ENCODE measurements at regions not wholly inside any gene's neighbourhood (a gene's known extent, or its start where the extent isn't known, plus 50 kb on each side); places are given as distances from the start of the nearest gene placed in this dataset.

- no peak for FAIRE-seq
- TF ChIP-seq JUN (IDR thresholded peaks at IDR 0.05) (no peak), POLR2A (IDR thresholded peaks at IDR 0.05; ENCODE audit: low read length) (no peak), RFX5 (IDR thresholded peaks at IDR 0.05) (no peak), KDM5A (IDR thresholded peaks at IDR 0.05) (no peak), MYC (IDR thresholded peaks at IDR 0.05; ENCODE audit: borderline replicate concordance, low read length) (no peak), HEYL (CRISPR knock-in tag; IDR thresholded peaks at IDR 0.05) (no peak)
- DNase-seq (ENCODE audit: low read depth in 1 of 2, low spot score in 1 of 2), result no peak
- no peak overlapping the region for H3K4me2 ChIP-seq
- no peaks in the 10 kb centered on the region for H3K4me1 ChIP-seq
- ATAC-seq, result no peak
- H3K9me3 ChIP-seq, result no peaks in the 10 kb centered on the region
- H3K27ac ChIP-seq, result no peak overlapping the region
- POLR2A ChIA-PET, result no interaction called here
- CTCF ChIA-PET, result no interaction called here
- 39% methylated on average over 6 of the region's 6 CpGs for WGBS (ENCODE audit: missing lambda C conversion rate)
- H3K4me3 ChIP-seq, result no peak overlapping the region
Measured at GRCh38 chrX:8244301-8244700, 73.2 kb upstream of the VCX2 start.

DNA sequence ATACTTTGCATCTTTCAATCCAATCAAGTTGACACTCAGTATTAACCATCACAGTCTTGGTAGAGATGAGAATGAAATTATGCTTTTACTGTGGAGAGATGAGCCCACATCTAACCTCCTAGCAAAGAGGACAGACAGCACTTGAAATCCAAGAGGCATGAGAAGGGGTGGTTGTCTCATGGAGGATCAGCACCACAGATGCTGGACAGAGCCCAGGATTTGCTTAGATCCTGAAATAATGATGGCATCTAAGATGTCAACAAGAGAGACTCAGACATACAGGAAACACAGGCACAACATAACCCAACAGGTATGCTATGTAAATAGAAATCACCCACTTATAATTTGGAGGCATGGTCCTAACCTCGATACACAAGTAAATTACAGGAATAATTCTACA is 74.3 kb upstream of the VCX2 start:
- no peak for FAIRE-seq
- TF ChIP-seq CBX2 (IDR thresholded peaks at IDR 0.05; ENCODE audit: borderline replicate concordance, low read depth) (no peak), MYC (IDR thresholded peaks at IDR 0.05; ENCODE audit: borderline replicate concordance, low read length) (no peak), CEBPB (IDR thresholded peaks at IDR 0.05) (no peak), MAZ (IDR thresholded peaks at IDR 0.05; ENCODE audit: borderline replicate concordance, low read depth, low read length) (no peak), TP53 (CRISPR knock-in tag; IDR thresholded peaks at IDR 0.05) (no peak), BHLHE40 (IDR thresholded peaks at IDR 0.05; ENCODE audit: low read depth, low read length) (no peak), CHD4 (IDR thresholded peaks at IDR 0.05; ENCODE audit: borderline replicate concordance) (no peak), NFE2L2 (conservative IDR thresholded peaks at IDR 0.05; ENCODE audit: low read length) (no peak), USF2 (IDR thresholded peaks at IDR 0.05) (no peak), RFX5 (IDR thresholded peaks at IDR 0.05) (no peak), SREBF2 (IDR thresholded peaks at IDR 0.05) (no peak), HEYL (CRISPR knock-in tag; IDR thresholded peaks at IDR 0.05) (no peak)
- TF ChIP-seq, protein P1, sequence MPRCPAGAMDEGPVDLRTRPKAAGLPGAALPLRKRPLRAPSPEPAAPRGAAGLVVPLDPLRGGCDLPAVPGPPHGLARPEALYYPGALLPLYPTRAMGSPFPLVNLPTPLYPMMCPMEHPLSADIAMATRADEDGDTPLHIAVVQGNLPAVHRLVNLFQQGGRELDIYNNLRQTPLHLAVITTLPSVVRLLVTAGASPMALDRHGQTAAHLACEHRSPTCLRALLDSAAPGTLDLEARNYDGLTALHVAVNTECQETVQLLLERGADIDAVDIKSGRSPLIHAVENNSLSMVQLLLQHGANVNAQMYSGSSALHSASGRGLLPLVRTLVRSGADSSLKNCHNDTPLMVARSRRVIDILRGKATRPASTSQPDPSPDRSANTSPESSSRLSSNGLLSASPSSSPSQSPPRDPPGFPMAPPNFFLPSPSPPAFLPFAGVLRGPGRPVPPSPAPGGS (IDR thresholded peaks at IDR 0.05), result no peak
- TF ChIP-seq, protein P2, sequence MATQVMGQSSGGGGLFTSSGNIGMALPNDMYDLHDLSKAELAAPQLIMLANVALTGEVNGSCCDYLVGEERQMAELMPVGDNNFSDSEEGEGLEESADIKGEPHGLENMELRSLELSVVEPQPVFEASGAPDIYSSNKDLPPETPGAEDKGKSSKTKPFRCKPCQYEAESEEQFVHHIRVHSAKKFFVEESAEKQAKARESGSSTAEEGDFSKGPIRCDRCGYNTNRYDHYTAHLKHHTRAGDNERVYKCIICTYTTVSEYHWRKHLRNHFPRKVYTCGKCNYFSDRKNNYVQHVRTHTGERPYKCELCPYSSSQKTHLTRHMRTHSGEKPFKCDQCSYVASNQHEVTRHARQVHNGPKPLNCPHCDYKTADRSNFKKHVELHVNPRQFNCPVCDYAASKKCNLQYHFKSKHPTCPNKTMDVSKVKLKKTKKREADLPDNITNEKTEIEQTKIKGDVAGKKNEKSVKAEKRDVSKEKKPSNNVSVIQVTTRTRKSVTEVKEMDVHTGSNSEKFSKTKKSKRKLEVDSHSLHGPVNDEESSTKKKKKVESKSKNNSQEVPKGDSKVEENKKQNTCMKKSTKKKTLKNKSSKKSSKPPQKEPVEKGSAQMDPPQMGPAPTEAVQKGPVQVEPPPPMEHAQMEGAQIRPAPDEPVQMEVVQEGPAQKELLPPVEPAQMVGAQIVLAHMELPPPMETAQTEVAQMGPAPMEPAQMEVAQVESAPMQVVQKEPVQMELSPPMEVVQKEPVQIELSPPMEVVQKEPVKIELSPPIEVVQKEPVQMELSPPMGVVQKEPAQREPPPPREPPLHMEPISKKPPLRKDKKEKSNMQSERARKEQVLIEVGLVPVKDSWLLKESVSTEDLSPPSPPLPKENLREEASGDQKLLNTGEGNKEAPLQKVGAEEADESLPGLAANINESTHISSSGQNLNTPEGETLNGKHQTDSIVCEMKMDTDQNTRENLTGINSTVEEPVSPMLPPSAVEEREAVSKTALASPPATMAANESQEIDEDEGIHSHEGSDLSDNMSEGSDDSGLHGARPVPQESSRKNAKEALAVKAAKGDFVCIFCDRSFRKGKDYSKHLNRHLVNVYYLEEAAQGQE (IDR thresholded peaks at IDR 0.05), result no peak
- TF ChIP-seq, protein P3, sequence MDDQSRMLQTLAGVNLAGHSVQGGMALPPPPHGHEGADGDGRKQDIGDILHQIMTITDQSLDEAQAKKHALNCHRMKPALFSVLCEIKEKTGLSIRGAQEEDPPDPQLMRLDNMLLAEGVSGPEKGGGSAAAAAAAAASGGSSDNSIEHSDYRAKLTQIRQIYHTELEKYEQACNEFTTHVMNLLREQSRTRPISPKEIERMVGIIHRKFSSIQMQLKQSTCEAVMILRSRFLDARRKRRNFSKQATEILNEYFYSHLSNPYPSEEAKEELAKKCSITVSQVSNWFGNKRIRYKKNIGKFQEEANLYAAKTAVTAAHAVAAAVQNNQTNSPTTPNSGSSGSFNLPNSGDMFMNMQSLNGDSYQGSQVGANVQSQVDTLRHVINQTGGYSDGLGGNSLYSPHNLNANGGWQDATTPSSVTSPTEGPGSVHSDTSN (IDR thresholded peaks at IDR 0.05), result no peak
- TF ChIP-seq, protein P4, sequence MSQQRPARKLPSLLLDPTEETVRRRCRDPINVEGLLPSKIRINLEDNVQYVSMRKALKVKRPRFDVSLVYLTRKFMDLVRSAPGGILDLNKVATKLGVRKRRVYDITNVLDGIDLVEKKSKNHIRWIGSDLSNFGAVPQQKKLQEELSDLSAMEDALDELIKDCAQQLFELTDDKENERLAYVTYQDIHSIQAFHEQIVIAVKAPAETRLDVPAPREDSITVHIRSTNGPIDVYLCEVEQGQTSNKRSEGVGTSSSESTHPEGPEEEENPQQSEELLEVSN (IDR thresholded peaks at IDR 0.05; ENCODE audit: borderline replicate concordance, low read depth), result no peak
- ChIA-PET POLR2A (no interaction called here), CTCF (no interaction called here)
- no peaks in the 10 kb centered on the region for H3K9me3 ChIP-seq
- no peak overlapping the region for H3K27ac ChIP-seq
- 0% methylated on average over 1 of the region's 1 CpG for whole genome bisulfite sequencing (ENCODE audit: missing lambda C conversion rate)
- H3K4me1 ChIP-seq, result no peaks in the 10 kb centered on the region
- no peak for ATAC-seq
- H3K4me3 ChIP-seq, result no peak overlapping the region
- no peak for DNase-seq (ENCODE audit: low read depth in 1 of 2, low spot score in 1 of 2)
- no peak overlapping the region for H3K4me2 ChIP-seq

Measured in A549 (cell line).